ENCODE measurements at regions not wholly inside any gene's neighbourhood (a gene's known extent, or its start where the extent isn't known, plus 50 kb on each side); places are given as distances from the start of the nearest gene placed in this dataset.
"Not testable (repeated sequence)": the region's sequence is repeated elsewhere in the genome, so short reads cannot be mapped to it uniquely, and the experiment has no call there.

- H4K20me1 ChIP-seq (ENCODE audit: insufficient read depth, low read length); H3K27me3 Mint-ChIP-seq (ENCODE audit: low read depth, unreplicated experiment); H3K4me1 ChIP-seq (ENCODE audit: insufficient read depth, low read length); H3K27me3 ChIP-seq (ENCODE audit: insufficient read depth, low read length); H3K4me3 ChIP-seq (ENCODE audit: insufficient read depth, low read depth, low read length); H3K4me3 Mint-ChIP-seq (ENCODE audit: unreplicated experiment); H2AFZ ChIP-seq (ENCODE audit: low read depth, low read length); H3K36me3 Mint-ChIP-seq (ENCODE audit: low read depth, unreplicated experiment); H3K79me2 ChIP-seq (ENCODE audit: insufficient read depth, low read length); H3K36me3 ChIP-seq (ENCODE audit: insufficient read depth, low read length); DNase-seq (ENCODE audit: low read depth); FAIRE-seq; H3K27ac Mint-ChIP-seq (ENCODE audit: unreplicated experiment); H3K9me3 ChIP-seq (ENCODE audit: insufficient read depth, low read depth, low read length); H3K4me2 ChIP-seq (ENCODE audit: low read length); H3K9ac ChIP-seq (ENCODE audit: low read length); H3K4me1 Mint-ChIP-seq (ENCODE audit: low read depth, unreplicated experiment); H3K27ac ChIP-seq (ENCODE audit: low read depth, low read length): not testable (repeated sequence)
- H3K9me3 Mint-ChIP-seq (ENCODE audit: unreplicated experiment): peaks cover 18% of the 10 kb centered on the region
Observed at GRCh38 chr14:105628531-105629067, 102.2 kb downstream of the TMEM121 start.

- not testable (repeated sequence) for H3K36me3 Mint-ChIP-seq (ENCODE audit: low read depth, unreplicated experiment); H3K36me3 ChIP-seq (ENCODE audit: insufficient read depth, low read length); H3K27me3 ChIP-seq (ENCODE audit: insufficient read depth, low read length); DNase-seq (ENCODE audit: low read depth); H3K9ac ChIP-seq (ENCODE audit: low read length); H3K4me1 Mint-ChIP-seq (ENCODE audit: low read depth, unreplicated experiment); H3K79me2 ChIP-seq (ENCODE audit: insufficient read depth, low read length); H3K4me1 ChIP-seq (ENCODE audit: insufficient read depth, low read length); H2AFZ ChIP-seq (ENCODE audit: low read depth, low read length); H3K9me3 ChIP-seq (ENCODE audit: insufficient read depth, low read depth, low read length); H3K4me3 Mint-ChIP-seq (ENCODE audit: unreplicated experiment); H3K4me3 ChIP-seq (ENCODE audit: insufficient read depth, low read depth, low read length); H3K4me2 ChIP-seq (ENCODE audit: low read length); H4K20me1 ChIP-seq (ENCODE audit: insufficient read depth, low read length); H3K27ac ChIP-seq (ENCODE audit: low read depth, low read length); H3K27ac Mint-ChIP-seq (ENCODE audit: unreplicated experiment); FAIRE-seq; H3K27me3 Mint-ChIP-seq (ENCODE audit: low read depth, unreplicated experiment)
- H3K9me3 Mint-ChIP-seq (ENCODE audit: unreplicated experiment): peaks cover 18% of the 10 kb centered on the region
Observed at GRCh38 chr14:105629091-105629885, 102.9 kb downstream of the TMEM121 start.

GRCh38 chr14:105629886-105630215, 103.5 kb downstream of the TMEM121 start:
- H3K9me3 Mint-ChIP-seq (ENCODE audit: unreplicated experiment): peaks cover 18% of the 10 kb centered on the region
- no peaks in the 10 kb centered on the region for H3K27me3 Mint-ChIP-seq (ENCODE audit: low read depth, unreplicated experiment)
- no peaks in the 10 kb centered on the region for H3K4me1 Mint-ChIP-seq (ENCODE audit: low read depth, unreplicated experiment)
- no peak overlapping the region for H3K4me3 Mint-ChIP-seq (ENCODE audit: unreplicated experiment)
- no peaks in the 10 kb centered on the region for H3K27me3 ChIP-seq (ENCODE audit: insufficient read depth, low read length)
- H4K20me1 ChIP-seq (ENCODE audit: insufficient read depth, low read length): no peaks in the 10 kb centered on the region
- H3K27ac Mint-ChIP-seq (ENCODE audit: unreplicated experiment): no peak overlapping the region
- H3K9ac ChIP-seq (ENCODE audit: low read length): no peak overlapping the region
- H3K4me3 ChIP-seq (ENCODE audit: insufficient read depth, low read depth, low read length): no peak overlapping the region
- H3K36me3 Mint-ChIP-seq (ENCODE audit: low read depth, unreplicated experiment): no peaks in the 10 kb centered on the region
- no peaks in the 10 kb centered on the region for H3K4me1 ChIP-seq (ENCODE audit: insufficient read depth, low read length)
- H3K9me3 ChIP-seq (ENCODE audit: insufficient read depth, low read depth, low read length): no peaks in the 10 kb centered on the region
- FAIRE-seq (no peak), DNase-seq (ENCODE audit: low read depth) (no peak)
- no peaks in the 10 kb centered on the region for H3K36me3 ChIP-seq (ENCODE audit: insufficient read depth, low read length)
- no peak overlapping the region for H3K4me2 ChIP-seq (ENCODE audit: low read length)
- no peak for TF ChIP-seq EZH2 (IDR thresholded peaks at IDR 0.05; ENCODE audit: insufficient read depth, low read length)
- no peak for TF ChIP-seq CTCF (IDR thresholded peaks at IDR 0.05; ENCODE audit: insufficient read depth, low read depth, low read length)
- H3K27ac ChIP-seq (ENCODE audit: low read depth, low read length): no peak overlapping the region
- H3K79me2 ChIP-seq (ENCODE audit: insufficient read depth, low read length): no peaks in the 10 kb centered on the region
- H2AFZ ChIP-seq (ENCODE audit: low read depth, low read length): no peak overlapping the region

GRCh38 chr14:105630293-105630934, 104.0 kb downstream of the TMEM121 start:
- H3K4me1 ChIP-seq (ENCODE audit: insufficient read depth, low read length); H3K4me3 Mint-ChIP-seq (ENCODE audit: unreplicated experiment); H3K27me3 ChIP-seq (ENCODE audit: insufficient read depth, low read length); H3K36me3 ChIP-seq (ENCODE audit: insufficient read depth, low read length); H4K20me1 ChIP-seq (ENCODE audit: insufficient read depth, low read length); FAIRE-seq; H3K79me2 ChIP-seq (ENCODE audit: insufficient read depth, low read length); H3K9ac ChIP-seq (ENCODE audit: low read length); H3K27ac ChIP-seq (ENCODE audit: low read depth, low read length); H3K4me1 Mint-ChIP-seq (ENCODE audit: low read depth, unreplicated experiment); DNase-seq (ENCODE audit: low read depth); H3K27ac Mint-ChIP-seq (ENCODE audit: unreplicated experiment); H3K36me3 Mint-ChIP-seq (ENCODE audit: low read depth, unreplicated experiment); H3K4me3 ChIP-seq (ENCODE audit: insufficient read depth, low read depth, low read length); H3K9me3 ChIP-seq (ENCODE audit: insufficient read depth, low read depth, low read length); H3K4me2 ChIP-seq (ENCODE audit: low read length); H3K27me3 Mint-ChIP-seq (ENCODE audit: low read depth, unreplicated experiment); H2AFZ ChIP-seq (ENCODE audit: low read depth, low read length): not testable (repeated sequence)
- H3K9me3 Mint-ChIP-seq (ENCODE audit: unreplicated experiment): peaks cover 19% of the 10 kb centered on the region

- DNase-seq (ENCODE audit: low read depth); H3K4me3 Mint-ChIP-seq (ENCODE audit: unreplicated experiment); H3K4me3 ChIP-seq (ENCODE audit: insufficient read depth, low read depth, low read length); H3K4me1 Mint-ChIP-seq (ENCODE audit: low read depth, unreplicated experiment); H3K9ac ChIP-seq (ENCODE audit: low read length); H4K20me1 ChIP-seq (ENCODE audit: insufficient read depth, low read length); H3K27me3 ChIP-seq (ENCODE audit: insufficient read depth, low read length); H3K27ac Mint-ChIP-seq (ENCODE audit: unreplicated experiment); H3K36me3 ChIP-seq (ENCODE audit: insufficient read depth, low read length); H3K36me3 Mint-ChIP-seq (ENCODE audit: low read depth, unreplicated experiment); H3K9me3 ChIP-seq (ENCODE audit: insufficient read depth, low read depth, low read length); FAIRE-seq; H3K4me2 ChIP-seq (ENCODE audit: low read length); H2AFZ ChIP-seq (ENCODE audit: low read depth, low read length); H3K79me2 ChIP-seq (ENCODE audit: insufficient read depth, low read length); H3K27me3 Mint-ChIP-seq (ENCODE audit: low read depth, unreplicated experiment); H3K27ac ChIP-seq (ENCODE audit: low read depth, low read length); H3K4me1 ChIP-seq (ENCODE audit: insufficient read depth, low read length): not testable (repeated sequence)
- peaks cover 20% of the 10 kb centered on the region for H3K9me3 Mint-ChIP-seq (ENCODE audit: unreplicated experiment)
Observed at GRCh38 chr14:105630935-105631779, 104.8 kb downstream of the TMEM121 start.
